GM23338 (cell line): ENCODE measurements at regions not wholly inside any gene's neighbourhood (a gene's known extent, or its start where the extent isn't known, plus 50 kb on each side); places are given as distances from the start of the nearest gene placed in this dataset.

Experiments used
- CREB1 ChIP-seq: fragments of 250-450 bp; sonication (Bioruptor Pico); IDR thresholded peaks from 2 replicates; pipeline ENCODE4 v1.5.0; 2020; ENCODE audit warnings: low read depth, mild to moderate bottlenecking, moderate library complexity
- EZH2 ChIP-seq: fragments of 200-600 bp; sonication (generic); IDR thresholded peaks from one replicate; pipeline ENCODE4 v1.8.0; 2017; ENCODE audit warnings: antibody characterized with exemption, mild to moderate bottlenecking, low read depth; ENCODE audit not compliant: unreplicated experiment
- EZH2phosphoT487 ChIP-seq: fragments of 200-600 bp; sonication (generic); IDR thresholded peaks from one replicate; pipeline ENCODE4 v1.8.1; 2018; ENCODE audit warnings: antibody characterized with exemption; ENCODE audit not compliant: unreplicated experiment
- POLR2AphosphoS5 ChIP-seq: IDR thresholded peaks from 2 replicates; pipeline ENCODE4 v1.6.1; 2016; ENCODE audit warnings: antibody characterized with exemption, low read depth
- STAT1 ChIP-seq: IDR thresholded peaks from one replicate; pipeline ENCODE4 v1.6.1; 2016; ENCODE audit warnings: antibody characterized with exemption; ENCODE audit not compliant: unreplicated experiment
- TF ChIP-seq, protein P1 (sequence below), 2 experiments: fragments of 200-600 bp in 1 of 2; sonication (generic) in 1 of 2; conservative IDR thresholded peaks; 2 replicates each; pipeline versions ENCODE4 v1.5.1 to v1.6.1; 2016 to 2017; ENCODE audit warnings: antibody characterized with exemption in 2 of 2, low read depth in 2 of 2, mild to moderate bottlenecking in 2 of 2, moderate library complexity in 1 of 2
- TF ChIP-seq, protein P2 (sequence below): IDR thresholded peaks from one replicate; pipeline ENCODE4 v1.6.1; 2018; ENCODE audit warnings: antibody characterized with exemption; ENCODE audit not compliant: unreplicated experiment

- TF ChIP-seq CREB1 (CRISPR knock-in tag) (no peak), POLR2AphosphoS5 (no peak), EZH2 (no peak), STAT1 (no peak), EZH2phosphoT487 (no peak)
- TF ChIP-seq, protein P1, sequence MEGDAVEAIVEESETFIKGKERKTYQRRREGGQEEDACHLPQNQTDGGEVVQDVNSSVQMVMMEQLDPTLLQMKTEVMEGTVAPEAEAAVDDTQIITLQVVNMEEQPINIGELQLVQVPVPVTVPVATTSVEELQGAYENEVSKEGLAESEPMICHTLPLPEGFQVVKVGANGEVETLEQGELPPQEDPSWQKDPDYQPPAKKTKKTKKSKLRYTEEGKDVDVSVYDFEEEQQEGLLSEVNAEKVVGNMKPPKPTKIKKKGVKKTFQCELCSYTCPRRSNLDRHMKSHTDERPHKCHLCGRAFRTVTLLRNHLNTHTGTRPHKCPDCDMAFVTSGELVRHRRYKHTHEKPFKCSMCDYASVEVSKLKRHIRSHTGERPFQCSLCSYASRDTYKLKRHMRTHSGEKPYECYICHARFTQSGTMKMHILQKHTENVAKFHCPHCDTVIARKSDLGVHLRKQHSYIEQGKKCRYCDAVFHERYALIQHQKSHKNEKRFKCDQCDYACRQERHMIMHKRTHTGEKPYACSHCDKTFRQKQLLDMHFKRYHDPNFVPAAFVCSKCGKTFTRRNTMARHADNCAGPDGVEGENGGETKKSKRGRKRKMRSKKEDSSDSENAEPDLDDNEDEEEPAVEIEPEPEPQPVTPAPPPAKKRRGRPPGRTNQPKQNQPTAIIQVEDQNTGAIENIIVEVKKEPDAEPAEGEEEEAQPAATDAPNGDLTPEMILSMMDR (conservative IDR thresholded peaks at IDR 0.05; ENCODE audit: low read depth in 2 of 2), result no peak
- TF ChIP-seq, protein P2, sequence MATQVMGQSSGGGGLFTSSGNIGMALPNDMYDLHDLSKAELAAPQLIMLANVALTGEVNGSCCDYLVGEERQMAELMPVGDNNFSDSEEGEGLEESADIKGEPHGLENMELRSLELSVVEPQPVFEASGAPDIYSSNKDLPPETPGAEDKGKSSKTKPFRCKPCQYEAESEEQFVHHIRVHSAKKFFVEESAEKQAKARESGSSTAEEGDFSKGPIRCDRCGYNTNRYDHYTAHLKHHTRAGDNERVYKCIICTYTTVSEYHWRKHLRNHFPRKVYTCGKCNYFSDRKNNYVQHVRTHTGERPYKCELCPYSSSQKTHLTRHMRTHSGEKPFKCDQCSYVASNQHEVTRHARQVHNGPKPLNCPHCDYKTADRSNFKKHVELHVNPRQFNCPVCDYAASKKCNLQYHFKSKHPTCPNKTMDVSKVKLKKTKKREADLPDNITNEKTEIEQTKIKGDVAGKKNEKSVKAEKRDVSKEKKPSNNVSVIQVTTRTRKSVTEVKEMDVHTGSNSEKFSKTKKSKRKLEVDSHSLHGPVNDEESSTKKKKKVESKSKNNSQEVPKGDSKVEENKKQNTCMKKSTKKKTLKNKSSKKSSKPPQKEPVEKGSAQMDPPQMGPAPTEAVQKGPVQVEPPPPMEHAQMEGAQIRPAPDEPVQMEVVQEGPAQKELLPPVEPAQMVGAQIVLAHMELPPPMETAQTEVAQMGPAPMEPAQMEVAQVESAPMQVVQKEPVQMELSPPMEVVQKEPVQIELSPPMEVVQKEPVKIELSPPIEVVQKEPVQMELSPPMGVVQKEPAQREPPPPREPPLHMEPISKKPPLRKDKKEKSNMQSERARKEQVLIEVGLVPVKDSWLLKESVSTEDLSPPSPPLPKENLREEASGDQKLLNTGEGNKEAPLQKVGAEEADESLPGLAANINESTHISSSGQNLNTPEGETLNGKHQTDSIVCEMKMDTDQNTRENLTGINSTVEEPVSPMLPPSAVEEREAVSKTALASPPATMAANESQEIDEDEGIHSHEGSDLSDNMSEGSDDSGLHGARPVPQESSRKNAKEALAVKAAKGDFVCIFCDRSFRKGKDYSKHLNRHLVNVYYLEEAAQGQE, result no peak
These were observed 204.1 kb upstream of the BMPER start for GRCh38 chr7:33701189-33701740.
